Cardiac muscle cell (in vitro differentiated cells and primary cell): ENCODE measurements at regions not wholly inside any gene's neighbourhood (a gene's known extent, or its start where the extent isn't known, plus 50 kb on each side); places are given as distances from the start of the nearest gene placed in this dataset.

ENCODE experiments used
- DNase-seq, 2 donors: peaks; one replicate each; pipeline versions ENCODE4 v3.0.0 to v3.0.0-alpha.2; 2010 to 2017; ENCODE audit warnings: low read depth in 1 of 2, low spot score in 1 of 2
- H3K27ac ChIP-seq: fragments of 200-600 bp; sonication (generic); 2 replicates; pipeline ENCODE4 v1.5.1; 2016
- H3K27me3 ChIP-seq: fragments of 200-600 bp; sonication (generic); 2 replicates; pipeline ENCODE4 v1.6.0; 2016; ENCODE audit warnings: control low read depth
- H3K36me3 ChIP-seq: fragments of 200-600 bp; sonication (generic); 2 replicates; pipeline ENCODE4 v1.5.1; 2016; ENCODE audit warnings: control low read depth
- H3K4me1 ChIP-seq: fragments of 200-600 bp; sonication (generic); 2 replicates; pipeline ENCODE4 v1.8.1; 2017; ENCODE audit warnings: low read depth, mild to moderate bottlenecking, mixed run types
- H3K4me3 ChIP-seq: fragments of 200-600 bp; sonication (generic); 2 replicates; pipeline ENCODE4 v1.5.1; 2016; ENCODE audit warnings: mild to moderate bottlenecking
- H3K9me3 ChIP-seq: fragments of 200-600 bp; sonication (generic); 2 replicates; pipeline ENCODE4 v1.5.1; 2017; ENCODE audit warnings: low read depth, mild to moderate bottlenecking, control low read depth
- TF ChIP-seq, protein P1 (sequence below): IDR thresholded peaks from 2 replicates; pipeline ENCODE4 v1.5.1; 2012; ENCODE audit warnings: low read depth, mild to moderate bottlenecking, low read length

- Histone ChIP-seq H3K27me3 (no peaks in the 10 kb centered on the region), H3K36me3 (no peaks in the 10 kb centered on the region), H3K4me3 (no peak overlapping the region), H3K9me3 (no peaks in the 10 kb centered on the region), H3K4me1 (peaks cover 28% of the 10 kb centered on the region), H3K27ac (peak overlapping the region; percentile 14)
- TF ChIP-seq, protein P1, sequence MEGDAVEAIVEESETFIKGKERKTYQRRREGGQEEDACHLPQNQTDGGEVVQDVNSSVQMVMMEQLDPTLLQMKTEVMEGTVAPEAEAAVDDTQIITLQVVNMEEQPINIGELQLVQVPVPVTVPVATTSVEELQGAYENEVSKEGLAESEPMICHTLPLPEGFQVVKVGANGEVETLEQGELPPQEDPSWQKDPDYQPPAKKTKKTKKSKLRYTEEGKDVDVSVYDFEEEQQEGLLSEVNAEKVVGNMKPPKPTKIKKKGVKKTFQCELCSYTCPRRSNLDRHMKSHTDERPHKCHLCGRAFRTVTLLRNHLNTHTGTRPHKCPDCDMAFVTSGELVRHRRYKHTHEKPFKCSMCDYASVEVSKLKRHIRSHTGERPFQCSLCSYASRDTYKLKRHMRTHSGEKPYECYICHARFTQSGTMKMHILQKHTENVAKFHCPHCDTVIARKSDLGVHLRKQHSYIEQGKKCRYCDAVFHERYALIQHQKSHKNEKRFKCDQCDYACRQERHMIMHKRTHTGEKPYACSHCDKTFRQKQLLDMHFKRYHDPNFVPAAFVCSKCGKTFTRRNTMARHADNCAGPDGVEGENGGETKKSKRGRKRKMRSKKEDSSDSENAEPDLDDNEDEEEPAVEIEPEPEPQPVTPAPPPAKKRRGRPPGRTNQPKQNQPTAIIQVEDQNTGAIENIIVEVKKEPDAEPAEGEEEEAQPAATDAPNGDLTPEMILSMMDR: no peak
- DNase-seq: no peak
Measured at GRCh38 chr18:27667064-27667463, 482.0 kb upstream of the CHST9 start.

- H3K4me1 ChIP-seq: peaks cover 28% of the 10 kb centered on the region
- peak overlapping the region; percentile 14 for H3K27ac ChIP-seq
- DNase-seq: no peak
- H3K27me3 ChIP-seq: no peaks in the 10 kb centered on the region
- TF ChIP-seq, protein P1: no peak
- H3K36me3 ChIP-seq: no peaks in the 10 kb centered on the region
- no peaks in the 10 kb centered on the region for H3K9me3 ChIP-seq
- no peak overlapping the region for H3K4me3 ChIP-seq
Measured at GRCh38 chr18:27666016-27666415, 480.9 kb upstream of the CHST9 start.

GRCh38 chr18:27665264-27665799 is 480.2 kb upstream of the CHST9 start:
- Histone ChIP-seq H3K36me3 (no peaks in the 10 kb centered on the region), H3K27ac (peak overlapping the region; percentile 14), H3K4me1 (peaks cover 28% of the 10 kb centered on the region), H3K9me3 (no peaks in the 10 kb centered on the region), H3K27me3 (no peaks in the 10 kb centered on the region), H3K4me3 (no peak overlapping the region)
- DNase-seq: peak in 1 of 2 donors; percentile 62
- TF ChIP-seq, protein P1: no peak

DNA sequence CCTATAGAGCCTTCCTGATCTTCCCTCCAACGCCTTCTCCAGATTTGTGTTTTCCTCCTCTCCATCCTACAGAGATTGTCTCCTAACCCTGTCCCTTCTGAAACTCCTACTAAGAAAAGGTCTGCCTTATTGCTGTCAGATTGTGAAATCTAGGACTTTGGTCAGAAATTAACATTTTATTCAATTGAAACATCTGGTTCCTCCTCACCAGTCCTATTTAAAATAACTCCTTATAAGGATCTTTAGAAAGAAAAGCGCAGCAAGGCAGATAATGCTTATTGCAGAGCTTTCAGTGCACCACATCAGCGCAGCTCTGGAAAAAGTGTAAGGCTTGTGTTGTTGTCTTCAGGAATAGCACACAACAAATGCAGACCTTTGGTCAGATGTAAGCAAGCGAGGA is 477.8 kb upstream of the CHST9 start:
- H3K4me3 ChIP-seq: no peak overlapping the region
- TF ChIP-seq, protein P1: no peak
- no peaks in the 10 kb centered on the region for H3K27me3 ChIP-seq
- peaks cover 28% of the 10 kb centered on the region for H3K4me1 ChIP-seq
- no peak overlapping the region for H3K27ac ChIP-seq
- H3K9me3 ChIP-seq: no peaks in the 10 kb centered on the region
- DNase-seq: no peak
- H3K36me3 ChIP-seq: no peaks in the 10 kb centered on the region

DNA sequence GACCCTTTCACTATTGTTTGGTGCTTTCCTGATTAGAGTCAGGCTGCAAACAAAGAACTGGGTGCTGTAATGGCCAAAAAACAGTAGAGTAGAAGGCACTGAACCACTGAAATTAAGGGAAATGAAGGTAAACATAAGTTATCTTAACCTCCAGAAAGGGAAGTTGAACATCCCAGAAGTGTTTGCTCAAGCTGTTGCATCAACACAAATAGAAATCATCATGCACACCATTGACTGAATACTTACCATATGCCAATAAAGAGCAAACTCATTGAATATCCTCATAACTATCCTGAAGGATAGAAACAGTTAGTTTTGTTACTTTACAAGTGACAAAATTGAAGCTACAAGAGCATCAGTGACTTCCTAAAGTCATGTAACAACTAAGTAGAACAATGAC is 477.4 kb upstream of the CHST9 start:
- H3K36me3 ChIP-seq: no peaks in the 10 kb centered on the region
- no peak overlapping the region for H3K27ac ChIP-seq
- H3K27me3 ChIP-seq: no peaks in the 10 kb centered on the region
- no peak for DNase-seq
- H3K9me3 ChIP-seq: no peaks in the 10 kb centered on the region
- no peak overlapping the region for H3K4me3 ChIP-seq
- TF ChIP-seq, protein P1: no peak
- peaks cover 25% of the 10 kb centered on the region for H3K4me1 ChIP-seq
